ENCODE measurements at regions not wholly inside any gene's neighbourhood (a gene's known extent, or its start where the extent isn't known, plus 50 kb on each side); places are given as distances from the start of the nearest gene placed in this dataset.

DNA sequence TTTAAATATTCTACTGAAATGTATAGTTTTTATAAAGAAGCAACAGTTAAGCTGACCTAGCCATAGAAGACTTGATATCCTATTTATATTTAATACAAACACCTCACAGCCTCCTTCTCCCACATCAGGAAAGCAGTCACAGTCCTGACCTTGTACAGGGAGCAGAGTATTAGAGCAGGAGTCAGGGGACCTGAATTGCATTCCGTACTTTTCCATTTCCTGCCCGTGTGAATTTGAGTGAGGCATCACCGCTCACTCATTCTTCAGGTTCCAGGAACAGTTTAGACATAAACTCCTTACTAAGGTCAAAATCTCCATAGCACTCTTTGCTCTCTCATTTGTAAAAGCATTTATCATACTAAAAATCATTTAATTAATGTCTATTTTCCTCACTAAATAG lies 482.5 kb upstream of the FAT3 start:
- TF ChIP-seq, protein P1, sequence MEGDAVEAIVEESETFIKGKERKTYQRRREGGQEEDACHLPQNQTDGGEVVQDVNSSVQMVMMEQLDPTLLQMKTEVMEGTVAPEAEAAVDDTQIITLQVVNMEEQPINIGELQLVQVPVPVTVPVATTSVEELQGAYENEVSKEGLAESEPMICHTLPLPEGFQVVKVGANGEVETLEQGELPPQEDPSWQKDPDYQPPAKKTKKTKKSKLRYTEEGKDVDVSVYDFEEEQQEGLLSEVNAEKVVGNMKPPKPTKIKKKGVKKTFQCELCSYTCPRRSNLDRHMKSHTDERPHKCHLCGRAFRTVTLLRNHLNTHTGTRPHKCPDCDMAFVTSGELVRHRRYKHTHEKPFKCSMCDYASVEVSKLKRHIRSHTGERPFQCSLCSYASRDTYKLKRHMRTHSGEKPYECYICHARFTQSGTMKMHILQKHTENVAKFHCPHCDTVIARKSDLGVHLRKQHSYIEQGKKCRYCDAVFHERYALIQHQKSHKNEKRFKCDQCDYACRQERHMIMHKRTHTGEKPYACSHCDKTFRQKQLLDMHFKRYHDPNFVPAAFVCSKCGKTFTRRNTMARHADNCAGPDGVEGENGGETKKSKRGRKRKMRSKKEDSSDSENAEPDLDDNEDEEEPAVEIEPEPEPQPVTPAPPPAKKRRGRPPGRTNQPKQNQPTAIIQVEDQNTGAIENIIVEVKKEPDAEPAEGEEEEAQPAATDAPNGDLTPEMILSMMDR (IDR thresholded peaks at IDR 0.05): no peak
- TF ChIP-seq EP300 (IDR thresholded peaks at IDR 0.05) (no peak), POLR2A (IDR thresholded peaks at IDR 0.05) (no peak)

Measured in ovary (tissue), 3 donors.